Brain microvascular endothelial cell (primary cell): ENCODE measurements at regions not wholly inside any gene's neighbourhood (a gene's known extent, or its start where the extent isn't known, plus 50 kb on each side); places are given as distances from the start of the nearest gene placed in this dataset.

Experiments used
- DNase-seq: peaks from one replicate; pipeline ENCODE4 v3.0.0-alpha.2; 2020
- H3K27ac ChIP-seq: fragments of 250-450 bp; sonication (Bioruptor Pico); 2 replicates; pipeline ENCODE4 v1.5.1; 2020; ENCODE audit warnings: mild to moderate bottlenecking, moderate library complexity
- H3K27me3 ChIP-seq: fragments of 250-450 bp; sonication (Bioruptor Pico); replicated peaks from 2 replicates; pipeline ENCODE4 v1.5.1; 2020; ENCODE audit warnings: mild to moderate bottlenecking
- H3K36me3 ChIP-seq: fragments of 250-450 bp; sonication (Bioruptor Pico); replicated peaks from 2 replicates; pipeline ENCODE4 v1.5.1; 2020; ENCODE audit warnings: mild to moderate bottlenecking
- H3K4me3 ChIP-seq: 2 replicates; pipeline ENCODE4 v1.5.1; 2011; ENCODE audit warnings: low read depth, mild to moderate bottlenecking, control low read depth, low read length, moderate library complexity
- CTCF ChIP-seq: IDR thresholded peaks from 2 replicates; pipeline ENCODE4 v1.5.1; 2011; ENCODE audit warnings: low read depth, mild to moderate bottlenecking, moderate library complexity, low read length, control low read depth, inconsistent platforms; ENCODE audit errors: missing control alignments
- in situ Hi-C: cut with HindIII; loops from 2 replicates; pipeline ENCODE4 v1.10.0; 2017; ENCODE audit warnings: low sequenced_read_pairs, low pct_ligation_motif_present

- in situ Hi-C loops: no loop called here
- Histone ChIP-seq H3K4me3 (no peak overlapping the region), H3K36me3 (no peaks in the 10 kb centered on the region), H3K27ac (no peak overlapping the region), H3K27me3 (no peaks in the 10 kb centered on the region)
- TF ChIP-seq CTCF: no peak
- no peak for DNase-seq
Observed at GRCh38 chr2:226564667-226565066, 235.0 kb downstream of the IRS1 start.

GRCh38 chr2:226561962-226562361 is 237.7 kb downstream of the IRS1 start:
- TF ChIP-seq CTCF: no peak
- in situ Hi-C loops: no loop called here
- H3K27me3 ChIP-seq: no peaks in the 10 kb centered on the region
- H3K27ac ChIP-seq: no peak overlapping the region
- H3K36me3 ChIP-seq: no peaks in the 10 kb centered on the region
- no peak for DNase-seq
- H3K4me3 ChIP-seq: no peak overlapping the region

GRCh38 chr2:226560325-226560724 is 239.3 kb downstream of the IRS1 start:
- DNase-seq: no peak
- no peak overlapping the region for H3K27ac ChIP-seq
- in situ Hi-C loops: no loop called here
- H3K36me3 ChIP-seq: no peaks in the 10 kb centered on the region
- no peaks in the 10 kb centered on the region for H3K27me3 ChIP-seq
- no peak overlapping the region for H3K4me3 ChIP-seq
- TF ChIP-seq CTCF: no peak

- H3K27ac ChIP-seq: no peak overlapping the region
- no peaks in the 10 kb centered on the region for H3K27me3 ChIP-seq
- no peaks in the 10 kb centered on the region for H3K36me3 ChIP-seq
- no peak for DNase-seq
- TF ChIP-seq CTCF: no peak
- in situ Hi-C loops: no loop called here
- no peak overlapping the region for H3K4me3 ChIP-seq
Observed at GRCh38 chr2:226559536-226559935, 240.1 kb downstream of the IRS1 start.

- H3K36me3 ChIP-seq: no peaks in the 10 kb centered on the region
- in situ Hi-C loops: no loop called here
- H3K27me3 ChIP-seq: no peaks in the 10 kb centered on the region
- H3K27ac ChIP-seq: no peak overlapping the region
- TF ChIP-seq CTCF: no peak
- no peak overlapping the region for H3K4me3 ChIP-seq
- DNase-seq: no peak
Observed at GRCh38 chr2:226558418-226558817, 241.2 kb downstream of the IRS1 start.

- Histone ChIP-seq H3K27me3 (no peaks in the 10 kb centered on the region), H3K36me3 (no peaks in the 10 kb centered on the region), H3K4me3 (no peak overlapping the region), H3K27ac (no peak overlapping the region)
- DNase-seq: no peak
- in situ Hi-C loops: no loop called here
- no peak for TF ChIP-seq CTCF
Observed at GRCh38 chr2:226556050-226556449, 243.6 kb downstream of the IRS1 start.
